B cell (primary cell): ENCODE measurements at regions not wholly inside any gene's neighbourhood (a gene's known extent, or its start where the extent isn't known, plus 50 kb on each side); places are given as distances from the start of the nearest gene placed in this dataset.
"Not testable (repeated sequence)": the region's sequence is repeated elsewhere in the genome, so short reads cannot be mapped to it uniquely, and the experiment has no call there.

Source experiments
- ATAC-seq: fragments of 200-7000 bp; cut with Tn5 transposase; one replicate; pipeline ENCODE4 v1.10.0; 2021; ENCODE audit warnings: low read depth, mild to moderate bottlenecking, moderate number of reproducible peaks, moderate library complexity
- CTCF ChIA-PET: fragments of 350-600 bp; sonication (Branson Sonifier 250); formaldehyde crosslinking; loops from one replicate; lab custom pipeline; 2021; ENCODE audit warnings: antibody characterized with exemption, inconsistent platforms; lab: Charles Lee
- POLR2A ChIA-PET: fragments of 350-600 bp; sonication (Branson Sonifier 250); formaldehyde crosslinking; loops from one replicate; lab custom pipeline; 2021; ENCODE audit warnings: antibody characterized with exemption; lab: Charles Lee
- DNase-seq: peaks from one replicate; pipeline ENCODE4 v3.0.0; 2013
- H2AFZ ChIP-seq: 2 replicates; pipeline ENCODE4 v1.6.1; 2012; ENCODE audit warnings: mild to moderate bottlenecking, low read depth, low read length; ENCODE audit not compliant: insufficient read depth, poor library complexity, severe bottlenecking
- H3K27ac ChIP-seq, 2 donors: 1 replicate in 1 of 2; 2 replicates in 1 of 2; pipeline ENCODE4 v1.5.1; 2012 to 2013; ENCODE audit warnings: low read length in 2 of 2, mild to moderate bottlenecking in 2 of 2, moderate library complexity in 1 of 2
- H3K27me3 ChIP-seq, 4 experiments: fragments of 200-600 bp in 1 of 4; sonication (generic) in 1 of 4; replicated peaks in 1 of 4; 1 replicate in 2 of 4; 2 replicates in 2 of 4; pipeline versions ENCODE4 v1.6.1 to v1.7.0; 2013 to 2016; ENCODE audit warnings: low read length in 3 of 4, mild to moderate bottlenecking in 2 of 4, mixed read lengths in 1 of 4, moderate library complexity in 1 of 4; ENCODE audit not compliant: insufficient read depth in 4 of 4, control insufficient read depth in 3 of 4; ENCODE audit errors: control extremely low read depth in 1 of 4
- H3K36me3 ChIP-seq, 2 experiments: replicated peaks in 1 of 2; 1 replicate in 1 of 2; 2 replicates in 1 of 2; pipeline versions ENCODE4 v1.6.1 to v1.7.1; 2013; ENCODE audit warnings: low read length in 1 of 2; ENCODE audit not compliant: insufficient read depth in 2 of 2, control insufficient read depth in 1 of 2; ENCODE audit errors: control extremely low read depth in 1 of 2, extremely low read depth in 1 of 2
- H3K4me1 ChIP-seq, 2 donors: fragments of 200-600 bp in 1 of 2; sonication (generic) in 1 of 2; 1 replicate in 1 of 2; 2 replicates in 1 of 2; pipeline versions ENCODE4 v1.5.1 to v1.6.1; 2013 to 2017; ENCODE audit warnings: low read length in 2 of 2; ENCODE audit not compliant: control insufficient read depth in 2 of 2, insufficient read depth in 2 of 2
- H3K4me2 ChIP-seq: replicated peaks from 2 replicates; pipeline ENCODE3; 2012; ENCODE audit warnings: mild to moderate bottlenecking, low read depth, low read length; ENCODE audit not compliant: poor library complexity, severe bottlenecking
- H3K4me3 ChIP-seq, 5 experiments: fragments of 200-600 bp in 1 of 5; sonication (generic) in 1 of 5; 1 replicate in 3 of 5; 2 replicates in 2 of 5; pipeline versions ENCODE4 v1.5.1 to v1.7.0; 2011 to 2016; ENCODE audit warnings: low read length in 4 of 5, mild to moderate bottlenecking in 4 of 5, low read depth in 2 of 5, control low read depth in 1 of 5, moderate library complexity in 1 of 5; ENCODE audit not compliant: insufficient read depth in 1 of 5; ENCODE audit errors: control extremely low read depth in 1 of 5, extremely low read depth in 1 of 5
- H3K79me2 ChIP-seq: fragments of 200-600 bp; sonication (generic); one replicate; pipeline ENCODE4 v1.6.0; 2016; ENCODE audit warnings: low read length; ENCODE audit not compliant: control insufficient read depth, insufficient read depth
- H3K9ac ChIP-seq: fragments of 200-600 bp; sonication (generic); 2 replicates; pipeline ENCODE4 v1.6.1; 2017; ENCODE audit warnings: mild to moderate bottlenecking, low read length, moderate library complexity
- H3K9me3 ChIP-seq, 3 donors: one replicate each; pipeline versions ENCODE4 v1.6.1 to v1.7.1; 2013; ENCODE audit warnings: low read length in 2 of 3; ENCODE audit not compliant: control insufficient read depth in 2 of 3, insufficient read depth in 1 of 3; ENCODE audit errors: control extremely low read depth in 1 of 3
- H4K20me1 ChIP-seq: 2 replicates; pipeline ENCODE4 v1.6.0; 2012; ENCODE audit warnings: mild to moderate bottlenecking, low read length; ENCODE audit not compliant: insufficient read depth, control insufficient read depth, poor library complexity, severe bottlenecking
- H3K27ac Mint-ChIP-seq: one replicate; pipeline ENCODE4 v1.8.0; 2021; ENCODE audit warnings: mixed read lengths
- H3K27me3 Mint-ChIP-seq: one replicate; pipeline ENCODE4 v1.8.0; 2021; ENCODE audit warnings: mixed read lengths
- H3K4me1 Mint-ChIP-seq: one replicate; pipeline ENCODE4 v1.8.0; 2021; ENCODE audit warnings: mixed read lengths
- H3K4me3 Mint-ChIP-seq: one replicate; pipeline ENCODE4 v1.8.0; 2021; ENCODE audit warnings: mixed read lengths
- H3K9me3 Mint-ChIP-seq: one replicate; pipeline ENCODE4 v1.8.0; 2022; ENCODE audit warnings: mixed read lengths; ENCODE audit not compliant: insufficient read depth
- CTCF ChIP-seq: fragments of 200-600 bp; IDR thresholded peaks from one replicate; pipeline ENCODE4 v1.8.0; 2022; ENCODE audit warnings: antibody characterized with exemption, mild to moderate bottlenecking
- EZH2 ChIP-seq: IDR thresholded peaks from 2 replicates; pipeline ENCODE4 v1.6.1; 2012; ENCODE audit warnings: borderline replicate concordance, low read depth, mild to moderate bottlenecking, moderate library complexity, low read length; ENCODE audit not compliant: insufficient read depth, poor library complexity, severe bottlenecking
- WGBS: methylation state at CpG from one replicate; pipeline ENCODE4 v1.1.5; 2013; ENCODE audit warnings: missing lambda C conversion rate; ENCODE audit not compliant: insufficient coverage; 5-methylcytosine and 5-hydroxymethylcytosine counted together
- intact Hi-C: fragments of 100-400 bp; cut with micrococcal nuclease; formaldehyde crosslinking; loops from one replicate; pipeline ENCODE4 v1.10.0; 2022

GRCh38 chr1:94753171-94753972, 66.8 kb upstream of the SLC44A3 start:
- H3K9me3 ChIP-seq = peaks cover 0 to 6% (median 2%) of the 10 kb centered on the region in 3 donors
- DNase-seq (no peak), ATAC-seq (no peak)
- H3K79me2 ChIP-seq = no peaks in the 10 kb centered on the region
- H3K27ac ChIP-seq = no peak overlapping the region
- 100% methylated on average over 2 of the region's 6 CpGs for WGBS
- H3K4me2 ChIP-seq = no peak overlapping the region
- H3K4me1 ChIP-seq = no peaks in the 10 kb centered on the region
- no peak overlapping the region for H3K9ac ChIP-seq
- no peaks in the 10 kb centered on the region for H3K4me1 Mint-ChIP-seq
- ChIA-PET POLR2A (no interaction called here), CTCF (no interaction called here)
- no peak overlapping the region for H3K27ac Mint-ChIP-seq
- H2AFZ ChIP-seq = no peak overlapping the region
- no peak overlapping the region for H3K4me3 ChIP-seq
- peaks cover 24% of the 10 kb centered on the region for H3K27me3 Mint-ChIP-seq
- intact Hi-C loops = no loop called here
- no peaks in the 10 kb centered on the region for H4K20me1 ChIP-seq
- H3K4me3 Mint-ChIP-seq = no peak overlapping the region
- no peak for TF ChIP-seq EZH2
- TF ChIP-seq CTCF = no peak
- H3K9me3 Mint-ChIP-seq = peaks cover 2% of the 10 kb centered on the region
- peaks cover 0 to 5% (median 4%) of the 10 kb centered on the region in 4 experiments for H3K27me3 ChIP-seq
- no peaks in the 10 kb centered on the region for H3K36me3 ChIP-seq

- CTCF ChIA-PET, H3K79me2 ChIP-seq, ATAC-seq, H3K4me1 Mint-ChIP-seq, H3K4me3 ChIP-seq, H3K27me3 ChIP-seq, H3K4me1 ChIP-seq, H3K9me3 Mint-ChIP-seq, H3K9me3 ChIP-seq, H3K4me2 ChIP-seq, POLR2A ChIA-PET, H3K27ac Mint-ChIP-seq, H3K36me3 ChIP-seq, intact Hi-C loops, H3K9ac ChIP-seq, H3K27ac ChIP-seq, H4K20me1 ChIP-seq, DNase-seq, H3K4me3 Mint-ChIP-seq, H2AFZ ChIP-seq: not testable (repeated sequence)
- 100% methylated on average over 3 of the region's 5 CpGs for WGBS
- peaks cover 25% of the 10 kb centered on the region for H3K27me3 Mint-ChIP-seq
Observed at GRCh38 chr1:94751483-94751882, 68.7 kb upstream of the SLC44A3 start.
